Panc1 (cell line): ENCODE measurements at regions not wholly inside any gene's neighbourhood (a gene's known extent, or its start where the extent isn't known, plus 50 kb on each side); places are given as distances from the start of the nearest gene placed in this dataset.

Experiments
- ATAC-seq: fragments of 200-7000 bp; cut with Tn5 transposase; 2 replicates; pipeline ENCODE4 v1.9.1; 2020; ENCODE audit warnings: mild to moderate bottlenecking, moderate library complexity
- BruUV-seq: library from RNA; stranded (reverse); fragments of 400-500 nt; replicated peaks from 2 replicates; lab custom pipeline; 2021; lab: Mats Ljungman, UMichigan
- CTCF ChIA-PET: fragments of 300-600 bp; sonication (Branson Sonifier 250); formaldehyde crosslinking; loops from one replicate; lab custom pipeline; 2022; ENCODE audit warnings: antibody characterized with exemption; lab: Charles Lee
- POLR2A ChIA-PET: fragments of 300-600 bp; sonication (Branson Sonifier 250); formaldehyde crosslinking; loops from one replicate; lab custom pipeline; 2022; ENCODE audit warnings: antibody characterized with exemption; lab: Charles Lee
- DNase-seq: peaks from one replicate; pipeline ENCODE4 v3.0.0-alpha.2; 2010; ENCODE audit warnings: low read depth, low spot score
- H3K27ac ChIP-seq: 2 replicates; pipeline ENCODE4 v1.5.1; 2011; ENCODE audit warnings: mild to moderate bottlenecking, low read length, inconsistent platforms
- H3K27me3 ChIP-seq: fragments of 200-500 bp; sonication (Bioruptor generic); 2 replicates; pipeline ENCODE4 v1.6.0; 2014; ENCODE audit warnings: low read length, inconsistent platforms; ENCODE audit not compliant: control insufficient read depth, insufficient read depth
- H3K36me3 ChIP-seq: fragments of 200-500 bp; sonication (Bioruptor generic); 2 replicates; pipeline ENCODE4 v1.5.1; 2014; ENCODE audit warnings: inconsistent platforms, mild to moderate bottlenecking, low read length, moderate library complexity; ENCODE audit not compliant: control insufficient read depth, insufficient read depth
- H3K4me1 ChIP-seq: 2 replicates; pipeline ENCODE4 v1.5.1; 2011; ENCODE audit warnings: inconsistent platforms, mild to moderate bottlenecking, low read length, moderate library complexity; ENCODE audit not compliant: control insufficient read depth, insufficient read depth
- H3K4me3 ChIP-seq, 2 experiments: 2 replicates each; pipeline ENCODE4 v1.5.1; 2011 to 2012; ENCODE audit warnings: low read depth in 2 of 2, low read length in 2 of 2, mild to moderate bottlenecking in 2 of 2, inconsistent platforms in 1 of 2, moderate library complexity in 1 of 2
- H3K9me3 ChIP-seq: fragments of 200-500 bp; sonication (Bioruptor generic); 2 replicates; pipeline ENCODE4 v1.5.1; 2014; ENCODE audit warnings: low read depth, mild to moderate bottlenecking, inconsistent platforms, low read length, moderate library complexity; ENCODE audit not compliant: control insufficient read depth, insufficient read depth
- CTCF ChIP-seq: fragments of 450-650 bp; IDR thresholded peaks from 2 replicates; pipeline ENCODE4 v1.5.1; 2017; ENCODE audit warnings: mild to moderate bottlenecking
- POLR2AphosphoS5 ChIP-seq: IDR thresholded peaks from 2 replicates; pipeline ENCODE4 v1.6.1; 2012; ENCODE audit warnings: mild to moderate bottlenecking, low read depth, low read length, moderate library complexity
- REST ChIP-seq, 2 experiments: IDR thresholded peaks; 2 replicates each; pipeline ENCODE4 v1.6.1; 2011 to 2012; ENCODE audit warnings: low read depth in 2 of 2, control low read depth in 1 of 2, low read length in 1 of 2, mild to moderate bottlenecking in 1 of 2, moderate library complexity in 1 of 2; ENCODE audit not compliant: insufficient read depth in 1 of 2
- SIN3A ChIP-seq: IDR thresholded peaks from 2 replicates; pipeline ENCODE4 v1.6.1; 2012; ENCODE audit warnings: low read depth, mild to moderate bottlenecking, low read length, moderate library complexity, borderline replicate concordance; ENCODE audit not compliant: insufficient read depth
- TCF7L2 ChIP-seq: IDR thresholded peaks from 2 replicates; pipeline ENCODE4 v1.6.1; 2011; ENCODE audit warnings: mild to moderate bottlenecking, low read depth, low read length, inconsistent platforms
- in situ Hi-C: cut with HindIII; loops from 2 replicates; pipeline ENCODE4 v1.10.0; 2016; ENCODE audit warnings: low sequenced_read_pairs, low pct_unique_long_range_greater_than_20kb
- intact Hi-C: fragments of 100-400 bp; cut with micrococcal nuclease; formaldehyde crosslinking; loops from one replicate; pipeline ENCODE4 v1.10.0; 2022; ENCODE audit not compliant: unreplicated experiment

- H3K27me3 ChIP-seq, result no peaks in the 10 kb centered on the region
- ChIA-PET POLR2A (no interaction called here), CTCF (interaction anchor here (0.7 kb wide), 1 partner anchor 971 kb away, joined by 8 read pairs; no protein-coding TSS in a partner anchor)
- intact Hi-C loops (no loop called here), in situ Hi-C loops (no loop called here)
- ATAC-seq, result no peak
- no peaks in the 10 kb centered on the region for H3K9me3 ChIP-seq
- DNase-seq, result no peak
- no peaks in the 10 kb centered on the region for H3K36me3 ChIP-seq
- no peaks in the 10 kb centered on the region for H3K4me1 ChIP-seq
- H3K27ac ChIP-seq, result no peak overlapping the region
- H3K4me3 ChIP-seq, result no peak overlapping the region
- no TSS peak for BruUV-seq
- TF ChIP-seq CTCF, result no peak
- TF ChIP-seq TCF7L2, result no peak
- TF ChIP-seq REST (IDR thresholded peaks at IDR 0.05; ENCODE audit: insufficient read depth in 1 of 2, low read depth in 2 of 2, low read length in 1 of 2), result no peak
- TF ChIP-seq SIN3A, result no peak
These were observed 159.0 kb downstream of the TRMT11 start for GRCh38 chr6:126145351-126145750.

GRCh38 chr6:126147291-126147815 lies 161.0 kb downstream of the TRMT11 start:
- intact Hi-C loops (no loop called here), in situ Hi-C loops (no loop called here)
- Histone ChIP-seq H3K27me3 (no peaks in the 10 kb centered on the region), H3K27ac (no peak overlapping the region), H3K9me3 (no peaks in the 10 kb centered on the region), H3K4me1 (no peaks in the 10 kb centered on the region), H3K36me3 (no peaks in the 10 kb centered on the region), H3K4me3 (no peak overlapping the region)
- DNase-seq, result no peak
- TF ChIP-seq TCF7L2, result no peak
- TF ChIP-seq REST (IDR thresholded peaks at IDR 0.05; ENCODE audit: insufficient read depth in 1 of 2, low read depth in 2 of 2, low read length in 1 of 2), result no peak
- TF ChIP-seq SIN3A, result no peak
- TF ChIP-seq POLR2AphosphoS5, result no peak
- TF ChIP-seq CTCF, result no peak
- ChIA-PET CTCF (interaction anchor here (0.5 kb wide), 1 partner anchor 343 kb away, joined by 13 read pairs; no protein-coding TSS in a partner anchor), POLR2A (no interaction called here)
- BruUV-seq, result no TSS peak
- ATAC-seq, result no peak
